RWPE1 (cell line): ENCODE measurements at regions not wholly inside any gene's neighbourhood (a gene's known extent, or its start where the extent isn't known, plus 50 kb on each side); places are given as distances from the start of the nearest gene placed in this dataset.

ENCODE experiments used
- CTCF ChIA-PET: fragments of 350-600 bp; sonication (Branson Sonifier 250); formaldehyde crosslinking; extraction: SDS; loops from one replicate; lab custom pipeline; 2021; lab: Yijun Ruan, JAX
- POLR2A ChIA-PET: fragments of 400-600 bp; formaldehyde crosslinking; extraction: SDS; loops from one replicate; lab custom pipeline; 2020; ENCODE audit warnings: antibody characterized with exemption; ENCODE audit not compliant: low non-redundant PET; lab: Yijun Ruan, JAX
- DNase-seq: peaks from one replicate; pipeline ENCODE4 v3.0.0; 2012; ENCODE audit warnings: low spot score
- H3K27ac ChIP-seq: fragments of 450-650 bp; 2 replicates; pipeline ENCODE4 v1.5.1; 2017
- TF ChIP-seq, protein P1 (sequence below): fragments of 450-650 bp; conservative IDR thresholded peaks from 2 replicates; pipeline ENCODE4 v1.5.1; 2017; ENCODE audit warnings: low read depth, mild to moderate bottlenecking

DNA sequence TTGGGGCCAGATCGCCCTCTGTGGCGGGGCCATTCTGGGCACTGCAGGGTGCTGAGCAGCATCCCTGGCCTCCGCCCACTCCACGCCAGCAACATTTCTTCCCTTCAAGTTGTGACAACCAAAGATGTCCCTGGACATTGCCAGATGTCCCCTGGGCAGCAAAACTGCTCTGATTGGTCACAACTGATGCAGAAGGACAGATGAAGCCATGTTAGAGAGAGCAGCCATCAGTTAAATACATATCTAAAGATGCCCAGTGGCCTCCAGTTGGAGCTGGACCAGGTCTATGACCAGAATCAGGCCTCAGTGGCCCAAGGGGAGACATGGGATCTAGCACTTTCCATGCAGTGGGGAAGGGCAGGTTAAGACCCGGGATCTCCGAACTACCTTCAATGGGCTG is 125.7 kb downstream of the PTPRS start:
- no peak for DNase-seq
- TF ChIP-seq, protein P1, sequence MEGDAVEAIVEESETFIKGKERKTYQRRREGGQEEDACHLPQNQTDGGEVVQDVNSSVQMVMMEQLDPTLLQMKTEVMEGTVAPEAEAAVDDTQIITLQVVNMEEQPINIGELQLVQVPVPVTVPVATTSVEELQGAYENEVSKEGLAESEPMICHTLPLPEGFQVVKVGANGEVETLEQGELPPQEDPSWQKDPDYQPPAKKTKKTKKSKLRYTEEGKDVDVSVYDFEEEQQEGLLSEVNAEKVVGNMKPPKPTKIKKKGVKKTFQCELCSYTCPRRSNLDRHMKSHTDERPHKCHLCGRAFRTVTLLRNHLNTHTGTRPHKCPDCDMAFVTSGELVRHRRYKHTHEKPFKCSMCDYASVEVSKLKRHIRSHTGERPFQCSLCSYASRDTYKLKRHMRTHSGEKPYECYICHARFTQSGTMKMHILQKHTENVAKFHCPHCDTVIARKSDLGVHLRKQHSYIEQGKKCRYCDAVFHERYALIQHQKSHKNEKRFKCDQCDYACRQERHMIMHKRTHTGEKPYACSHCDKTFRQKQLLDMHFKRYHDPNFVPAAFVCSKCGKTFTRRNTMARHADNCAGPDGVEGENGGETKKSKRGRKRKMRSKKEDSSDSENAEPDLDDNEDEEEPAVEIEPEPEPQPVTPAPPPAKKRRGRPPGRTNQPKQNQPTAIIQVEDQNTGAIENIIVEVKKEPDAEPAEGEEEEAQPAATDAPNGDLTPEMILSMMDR, result no peak
- no peak overlapping the region for H3K27ac ChIP-seq
- ChIA-PET CTCF (no interaction called here), POLR2A (no interaction called here)

DNA sequence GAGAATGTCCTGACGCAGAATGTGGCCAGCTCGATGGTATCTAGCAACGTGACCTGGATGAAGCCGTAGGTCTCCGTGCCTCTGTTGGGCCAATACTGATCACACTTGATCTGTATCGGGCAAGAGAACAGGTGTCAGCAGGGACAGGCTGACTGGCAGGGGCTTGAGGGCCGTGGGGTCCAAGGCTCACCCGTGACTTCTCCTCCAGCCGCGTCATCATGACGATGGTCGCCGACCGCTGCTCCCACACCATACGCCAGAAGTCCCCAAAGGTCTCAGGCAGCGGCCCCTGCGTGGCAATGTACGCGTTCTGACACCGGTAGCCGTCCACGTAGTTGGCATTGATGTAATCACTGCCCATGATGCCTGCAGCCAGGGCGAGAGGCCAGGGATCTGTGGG is 126.2 kb downstream of the PTPRS start:
- ChIA-PET CTCF (no interaction called here), POLR2A (no interaction called here)
- TF ChIP-seq, protein P1, result no peak
- no peak overlapping the region for H3K27ac ChIP-seq
- no peak for DNase-seq

DNA sequence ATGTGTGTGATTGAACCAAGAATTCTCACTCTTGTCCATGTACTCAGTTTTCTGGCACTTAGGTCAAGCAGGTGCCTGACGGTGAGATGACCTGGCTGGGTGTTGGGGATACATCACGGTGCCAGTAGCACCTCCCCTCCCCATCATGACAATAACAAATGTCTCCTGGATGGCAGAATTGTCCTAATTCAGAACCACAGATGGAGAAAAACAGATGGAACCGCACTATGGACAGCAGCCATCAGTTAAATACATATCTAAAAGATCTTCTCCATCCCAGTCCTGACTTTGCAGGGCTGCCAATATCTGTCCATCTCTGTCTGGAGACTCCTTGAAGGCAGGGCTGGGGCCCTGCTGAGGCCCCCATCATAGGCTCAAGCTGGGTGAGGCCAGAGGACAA is 126.9 kb downstream of the PTPRS start:
- ChIA-PET CTCF (no interaction called here), POLR2A (no interaction called here)
- TF ChIP-seq, protein P1, result no peak
- DNase-seq, result no peak
- no peak overlapping the region for H3K27ac ChIP-seq

GRCh38 chr19:5212101-5212500 is 128.5 kb downstream of the PTPRS start:
- POLR2A ChIA-PET, result no interaction called here
- TF ChIP-seq, protein P1, result no peak
- no peak for DNase-seq
- H3K27ac ChIP-seq, result no peak overlapping the region
- CTCF ChIA-PET, result no interaction called here

GRCh38 chr19:5211217-5211822 is 129.3 kb downstream of the PTPRS start:
- POLR2A ChIA-PET, result no interaction called here
- CTCF ChIA-PET, result interaction anchor here (0.6 kb wide), 1 partner anchor 37 kb away, joined by 4 read pairs; no protein-coding TSS in a partner anchor
- TF ChIP-seq, protein P1, result no peak
- DNase-seq, result no peak
- no peak overlapping the region for H3K27ac ChIP-seq

GRCh38 chr19:5210556-5210955 is 130.1 kb downstream of the PTPRS start:
- ChIA-PET POLR2A (no interaction called here), CTCF (no interaction called here)
- TF ChIP-seq, protein P1, result no peak
- no peak overlapping the region for H3K27ac ChIP-seq
- no peak for DNase-seq
